ENCODE measurements at regions not wholly inside any gene's neighbourhood (a gene's known extent, or its start where the extent isn't known, plus 50 kb on each side); places are given as distances from the start of the nearest gene placed in this dataset.

DNA sequence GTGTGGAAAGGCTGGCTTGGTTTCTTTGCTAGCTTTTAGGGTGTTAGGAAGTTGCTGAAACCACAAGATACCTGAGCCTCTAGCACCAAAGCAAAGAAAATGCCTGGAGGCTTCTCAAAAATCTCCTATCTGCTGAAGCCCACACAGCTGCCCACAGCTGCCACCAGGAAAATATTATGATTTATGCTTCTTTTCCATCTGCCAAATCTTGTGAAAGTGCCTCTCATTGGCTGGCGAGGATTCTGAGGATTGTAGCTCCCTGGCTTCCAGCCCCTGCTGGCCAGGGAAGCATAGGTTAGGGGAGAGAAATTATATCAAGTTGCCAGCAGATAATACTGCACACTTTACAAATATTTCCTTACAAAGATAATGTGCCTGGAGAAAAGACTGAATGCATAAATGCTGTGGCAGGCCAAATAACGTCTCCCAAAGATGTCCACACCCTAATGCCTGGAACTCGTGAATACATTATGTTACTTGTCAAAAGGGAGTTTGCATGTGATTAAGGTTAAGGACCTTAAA is 98.4 kb downstream of the MRPL14 start:
- TF ChIP-seq, protein P1, sequence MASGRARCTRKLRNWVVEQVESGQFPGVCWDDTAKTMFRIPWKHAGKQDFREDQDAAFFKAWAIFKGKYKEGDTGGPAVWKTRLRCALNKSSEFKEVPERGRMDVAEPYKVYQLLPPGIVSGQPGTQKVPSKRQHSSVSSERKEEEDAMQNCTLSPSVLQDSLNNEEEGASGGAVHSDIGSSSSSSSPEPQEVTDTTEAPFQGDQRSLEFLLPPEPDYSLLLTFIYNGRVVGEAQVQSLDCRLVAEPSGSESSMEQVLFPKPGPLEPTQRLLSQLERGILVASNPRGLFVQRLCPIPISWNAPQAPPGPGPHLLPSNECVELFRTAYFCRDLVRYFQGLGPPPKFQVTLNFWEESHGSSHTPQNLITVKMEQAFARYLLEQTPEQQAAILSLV (CRISPR knock-in tag; IDR thresholded peaks at IDR 0.05; ENCODE audit: borderline replicate concordance), result no peak
- TF ChIP-seq ZNF891 (CRISPR knock-in tag; IDR thresholded peaks at IDR 0.05), result peak; percentile 67; the same call in 1 of the 2 replicates
- ChIA-PET CTCF (ENCODE audit: low intra/inter-chr PET ratio, low total read pairs) (no interaction called here), POLR2A (no interaction called here)
- H3K27me3 ChIP-seq (ENCODE audit: control insufficient read depth in 1 of 2, insufficient read depth in 2 of 2, low read length in 2 of 2), result peaks cover 0 to 15% of the 10 kb centered on the region in 2 experiments; a peak in 3 of 5 replicates
- H3K36me3 ChIP-seq (replicated peaks in 1 of 2; ENCODE audit: control insufficient read depth in 1 of 2, insufficient read depth in 2 of 2, low read length in 2 of 2), result no peaks in the 10 kb centered on the region
- H3K79me2 ChIP-seq (ENCODE audit: insufficient read depth, low read length), result no peaks in the 10 kb centered on the region
- FAIRE-seq (no peak), DNase-seq (ENCODE audit: low spot score) (no peak), ATAC-seq (peak; percentile 54; the same call in 2 of the 3 replicates)
- in situ Hi-C loops (cut with HindIII; ENCODE audit: extremely low pct_ligation_motif_present, low pct_unique_long_range_greater_than_20kb) (no loop called here), intact Hi-C loops (cut with micrococcal nuclease; ENCODE audit: unreplicated experiment) (no loop called here)
- no peak overlapping the region for H2AFZ ChIP-seq (ENCODE audit: low read length)
- no peak overlapping the region for H3K27ac ChIP-seq (ENCODE audit: extremely low read length, insufficient read depth, low read length)
- WGBS (ENCODE audit: low lambda C conversion rate), result 18% methylated on average over 3 of the region's 3 CpGs
- no peak overlapping the region for H3K4me2 ChIP-seq (ENCODE audit: low read depth, low read length)
- no peak overlapping the region for H3K4me3 ChIP-seq (replicated peaks in 1 of 3; ENCODE audit: insufficient read depth in 1 of 3, low read depth in 2 of 3, low read length in 3 of 3)
- H3K9me3 ChIP-seq (ENCODE audit: low read length), result no peaks in the 10 kb centered on the region
- BruUV-seq (replicated peaks), result no TSS peak
- no peaks in the 10 kb centered on the region for H4K20me1 ChIP-seq (ENCODE audit: insufficient read depth, low read length)
- H3K4me1 ChIP-seq (ENCODE audit: insufficient read depth, low read length), result no peaks in the 10 kb centered on the region
- H3K9ac ChIP-seq (ENCODE audit: insufficient read depth, low read depth, low read length), result no peak overlapping the region

DNA sequence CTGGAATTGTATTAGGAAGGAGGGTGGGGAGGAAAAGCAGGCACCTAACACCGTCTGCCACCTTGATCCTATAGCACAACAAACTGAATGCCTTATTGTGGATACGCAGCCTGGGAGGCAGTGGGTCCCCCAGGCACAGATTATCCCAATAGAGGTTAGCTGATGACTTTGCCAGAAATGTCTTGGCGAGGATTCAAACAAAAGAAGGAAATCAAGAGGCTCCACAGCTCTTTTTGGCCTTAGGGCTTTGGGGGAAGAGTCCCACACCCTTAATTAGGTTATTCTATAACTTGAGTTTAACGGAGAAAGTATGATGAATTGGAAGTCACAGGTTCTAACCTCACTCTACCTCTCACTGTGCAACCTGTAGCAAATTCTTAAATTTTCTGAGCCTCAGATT is 102.0 kb downstream of the MRPL14 start:
- Histone ChIP-seq H3K79me2 (ENCODE audit: insufficient read depth, low read length) (no peaks in the 10 kb centered on the region), H3K4me1 (ENCODE audit: insufficient read depth, low read length) (no peaks in the 10 kb centered on the region), H2AFZ (ENCODE audit: low read length) (no peak overlapping the region), H3K4me2 (ENCODE audit: low read depth, low read length) (no peak overlapping the region), H3K27ac (ENCODE audit: extremely low read length, insufficient read depth, low read length) (no peak overlapping the region), H3K36me3 (replicated peaks in 1 of 2; ENCODE audit: control insufficient read depth in 1 of 2, insufficient read depth in 2 of 2, low read length in 2 of 2) (no peaks in the 10 kb centered on the region), H3K9ac (ENCODE audit: insufficient read depth, low read depth, low read length) (no peak overlapping the region), H4K20me1 (ENCODE audit: insufficient read depth, low read length) (no peaks in the 10 kb centered on the region), H3K4me3 (replicated peaks in 1 of 3; ENCODE audit: insufficient read depth in 1 of 3, low read depth in 2 of 3, low read length in 3 of 3) (no peak overlapping the region), H3K27me3 (ENCODE audit: control insufficient read depth in 1 of 2, insufficient read depth in 2 of 2, low read length in 2 of 2) (peaks cover 4 to 26% of the 10 kb centered on the region in 2 experiments; a peak in 4 of 5 replicates), H3K9me3 (ENCODE audit: low read length) (no peaks in the 10 kb centered on the region)
- no peak for DNase-seq (ENCODE audit: low spot score)
- CTCF ChIA-PET (ENCODE audit: low intra/inter-chr PET ratio, low total read pairs), result interaction anchor here (1.5 kb wide), 1 partner anchor 50 kb away, joined by 3 read pairs; no protein-coding TSS in a partner anchor
- POLR2A ChIA-PET, result no interaction called here
- TF ChIP-seq PAX8 (CRISPR knock-in tag; IDR thresholded peaks at IDR 0.05; ENCODE audit: borderline replicate concordance) (no peak), SOX5 (CRISPR knock-in tag; IDR thresholded peaks at IDR 0.05; ENCODE audit: borderline replicate concordance) (no peak)
- TF ChIP-seq, protein P2, sequence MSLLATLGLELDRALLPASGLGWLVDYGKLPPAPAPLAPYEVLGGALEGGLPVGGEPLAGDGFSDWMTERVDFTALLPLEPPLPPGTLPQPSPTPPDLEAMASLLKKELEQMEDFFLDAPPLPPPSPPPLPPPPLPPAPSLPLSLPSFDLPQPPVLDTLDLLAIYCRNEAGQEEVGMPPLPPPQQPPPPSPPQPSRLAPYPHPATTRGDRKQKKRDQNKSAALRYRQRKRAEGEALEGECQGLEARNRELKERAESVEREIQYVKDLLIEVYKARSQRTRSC (CRISPR knock-in tag; IDR thresholded peaks at IDR 0.05; ENCODE audit: low read depth), result no peak
- TF ChIP-seq, protein P3, sequence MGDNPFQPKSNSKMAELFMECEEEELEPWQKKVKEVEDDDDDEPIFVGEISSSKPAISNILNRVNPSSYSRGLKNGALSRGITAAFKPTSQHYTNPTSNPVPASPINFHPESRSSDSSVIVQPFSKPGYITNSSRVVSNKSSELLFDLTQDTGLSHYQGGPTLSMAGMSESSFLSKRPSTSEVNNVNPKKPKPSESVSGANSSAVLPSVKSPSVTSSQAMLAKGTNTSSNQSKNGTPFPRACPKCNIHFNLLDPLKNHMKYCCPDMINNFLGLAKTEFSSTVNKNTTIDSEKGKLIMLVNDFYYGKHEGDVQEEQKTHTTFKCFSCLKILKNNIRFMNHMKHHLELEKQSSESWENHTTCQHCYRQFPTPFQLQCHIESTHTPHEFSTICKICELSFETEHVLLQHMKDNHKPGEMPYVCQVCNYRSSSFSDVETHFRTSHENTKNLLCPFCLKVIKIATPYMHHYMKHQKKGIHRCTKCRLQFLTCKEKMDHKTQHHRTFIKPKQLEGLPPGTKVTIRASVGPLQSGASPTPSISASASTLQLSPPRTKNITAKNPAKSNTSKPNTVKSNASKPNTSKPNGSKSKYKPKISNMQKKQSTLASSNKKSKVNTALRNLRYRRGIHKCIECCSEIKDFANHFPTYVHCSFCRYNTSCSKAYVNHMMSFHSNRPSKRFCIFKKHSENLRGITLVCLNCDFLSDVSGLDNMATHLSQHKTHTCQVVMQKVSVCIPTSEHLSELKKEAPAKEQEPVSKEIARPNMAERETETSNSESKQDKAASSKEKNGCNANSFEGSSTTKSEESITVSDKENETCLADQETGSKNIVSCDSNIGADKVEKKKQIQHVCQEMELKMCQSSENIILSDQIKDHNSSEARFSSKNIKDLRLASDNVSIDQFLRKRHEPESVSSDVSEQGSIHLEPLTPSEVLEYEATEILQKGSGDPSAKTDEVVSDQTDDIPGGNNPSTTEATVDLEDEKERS (CRISPR knock-in tag; IDR thresholded peaks at IDR 0.05), result no peak
- no peak for FAIRE-seq
- no peak for ATAC-seq
- intact Hi-C loops (cut with micrococcal nuclease; ENCODE audit: unreplicated experiment) (no loop called here), in situ Hi-C loops (cut with HindIII; ENCODE audit: extremely low pct_ligation_motif_present, low pct_unique_long_range_greater_than_20kb) (no loop called here)
- WGBS (ENCODE audit: low lambda C conversion rate), result 58% methylated on average over 4 of the region's 4 CpGs
- no TSS peak for BruUV-seq (replicated peaks)
